ENCODE measurements at regions not wholly inside any gene's neighbourhood (a gene's known extent, or its start where the extent isn't known, plus 50 kb on each side); places are given as distances from the start of the nearest gene placed in this dataset.
A peak's percentile ranks its signal among the peaks of the same experiment; 100 is the strongest.
"Not testable (repeated sequence)": the region's sequence is repeated elsewhere in the genome, so short reads cannot be mapped to it uniquely, and the experiment has no call there.

DNA sequence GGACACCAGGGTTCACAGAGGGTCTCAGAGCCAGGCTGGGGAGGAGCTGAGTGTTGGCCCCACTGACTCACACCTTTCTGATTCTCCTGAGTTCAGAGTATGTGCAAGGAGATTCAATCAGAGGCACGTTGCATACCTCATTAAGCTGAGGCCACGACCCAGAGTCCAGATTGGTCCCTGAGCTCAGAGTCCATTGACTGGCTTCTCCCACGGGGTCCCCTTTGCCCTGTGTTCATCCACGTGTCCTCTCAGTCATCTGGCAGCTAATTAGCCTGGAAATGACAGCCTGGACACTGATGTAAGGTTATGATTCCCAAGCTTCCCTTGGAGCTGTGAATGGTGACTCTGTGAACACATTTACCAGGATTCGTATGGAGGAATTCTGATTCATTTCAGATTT lies 267.2 kb downstream of the SH3BP4 start:
- DNase-seq: no peak

- no peak for DNase-seq
Observed at GRCh38 chr2:235220331-235220730, 268.5 kb downstream of the SH3BP4 start.

- DNase-seq: no peak
Observed at GRCh38 chr2:235223011-235223410, 270.8 kb upstream of the AGAP1 start.

DNA sequence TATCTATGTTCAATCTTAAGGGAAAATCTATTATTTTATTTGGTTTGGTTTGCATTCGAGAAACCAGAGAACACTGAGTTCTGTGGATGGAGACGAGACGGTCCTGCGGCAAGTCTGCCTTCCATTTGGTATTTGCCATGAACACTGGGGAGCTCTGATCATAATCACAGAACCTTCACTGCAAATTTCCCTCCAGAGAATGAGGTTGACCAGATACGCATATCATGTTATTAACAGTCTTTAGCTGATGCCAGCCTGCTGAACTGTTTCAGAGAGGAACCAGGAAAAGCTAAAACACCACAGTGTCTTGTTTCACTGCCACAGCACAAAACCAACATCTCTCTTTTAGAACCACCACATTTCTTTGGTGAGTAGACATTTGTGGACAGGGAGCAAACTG lies 269.4 kb upstream of the AGAP1 start:
- DNase-seq: no peak

- no peak for DNase-seq
Observed at GRCh38 chr2:235225261-235225660, 268.6 kb upstream of the AGAP1 start.

DNA sequence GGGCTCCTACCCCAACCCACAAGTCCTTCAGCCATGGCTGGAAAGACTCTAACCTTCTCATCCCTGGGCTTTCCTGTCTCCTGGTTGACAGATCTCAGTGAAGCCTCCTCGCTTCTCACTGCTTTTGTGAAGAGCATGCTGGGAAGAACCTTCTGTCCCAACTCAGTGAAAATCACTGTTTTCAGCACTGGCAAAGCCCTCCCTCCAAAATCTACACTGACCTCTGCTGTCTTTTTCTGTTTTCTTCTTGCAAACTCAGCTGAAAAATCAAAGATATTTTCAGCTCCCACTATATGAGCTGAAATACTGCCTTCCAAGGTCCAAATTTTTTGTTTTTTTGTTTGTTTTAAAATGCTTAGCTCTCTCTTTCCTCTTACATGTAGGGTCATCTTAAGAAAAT lies 266.3 kb upstream of the AGAP1 start:
- no peak for DNase-seq

- DNase-seq: not testable (repeated sequence)
Observed at GRCh38 chr2:235228422-235228821, 265.4 kb upstream of the AGAP1 start.

DNA sequence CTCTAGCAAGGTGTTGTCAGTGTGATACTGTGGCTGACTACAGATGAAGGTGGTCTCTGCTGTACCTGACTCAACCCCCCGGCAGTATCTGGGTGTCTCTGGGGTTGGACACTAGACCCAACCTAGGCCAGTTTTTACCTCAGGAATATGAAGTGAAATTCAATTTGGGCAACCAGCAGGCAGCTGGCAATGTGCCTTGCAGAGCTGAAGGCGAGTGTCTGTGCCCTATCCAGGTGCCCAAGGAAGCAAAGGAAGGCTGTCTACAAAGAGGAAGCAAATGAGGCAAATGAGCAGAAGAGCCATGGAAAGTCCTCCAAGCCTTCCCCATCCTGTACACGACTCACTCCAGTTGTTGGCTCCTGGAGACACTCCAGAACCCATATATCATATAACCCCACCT lies 264.6 kb upstream of the AGAP1 start:
- DNase-seq: no peak

DNA sequence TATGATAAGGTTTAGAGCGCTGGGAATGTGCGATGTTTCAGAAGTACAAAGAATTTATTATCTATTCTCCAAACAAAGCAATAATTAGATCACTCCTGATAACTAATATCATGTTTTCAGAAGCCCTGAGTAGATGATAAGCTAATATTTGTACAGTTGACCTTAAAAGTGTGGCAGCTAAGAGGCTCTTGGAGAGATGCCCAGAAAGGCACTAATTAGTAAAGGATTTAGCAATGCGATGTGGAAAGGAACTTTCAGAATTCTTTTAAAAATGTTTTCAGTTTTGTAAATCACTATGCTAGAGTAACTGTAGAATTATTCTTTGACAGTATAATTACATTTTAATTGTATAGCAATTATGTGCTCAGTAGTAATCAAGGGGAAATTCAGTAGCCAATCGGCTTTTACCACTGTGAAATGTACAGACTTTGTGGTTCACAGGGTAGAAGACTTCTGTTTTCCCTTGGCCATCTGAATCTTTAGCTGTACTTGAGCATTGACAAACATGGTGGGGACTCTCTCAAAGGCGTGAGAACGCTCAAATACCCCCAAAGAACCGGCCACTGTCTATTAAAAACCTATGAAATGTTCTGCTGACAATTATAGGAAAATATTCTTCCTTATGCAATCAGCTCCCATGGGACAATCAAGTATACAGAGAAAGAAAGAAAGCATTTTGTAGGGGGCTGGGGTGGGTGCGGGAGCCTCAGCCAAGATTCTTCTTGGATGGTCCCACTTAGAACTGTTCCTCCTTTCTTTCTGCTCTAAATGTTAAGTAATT lies 262.8 kb upstream of the AGAP1 start:
- DNase-seq: peak; percentile 82 to 86

DNA sequence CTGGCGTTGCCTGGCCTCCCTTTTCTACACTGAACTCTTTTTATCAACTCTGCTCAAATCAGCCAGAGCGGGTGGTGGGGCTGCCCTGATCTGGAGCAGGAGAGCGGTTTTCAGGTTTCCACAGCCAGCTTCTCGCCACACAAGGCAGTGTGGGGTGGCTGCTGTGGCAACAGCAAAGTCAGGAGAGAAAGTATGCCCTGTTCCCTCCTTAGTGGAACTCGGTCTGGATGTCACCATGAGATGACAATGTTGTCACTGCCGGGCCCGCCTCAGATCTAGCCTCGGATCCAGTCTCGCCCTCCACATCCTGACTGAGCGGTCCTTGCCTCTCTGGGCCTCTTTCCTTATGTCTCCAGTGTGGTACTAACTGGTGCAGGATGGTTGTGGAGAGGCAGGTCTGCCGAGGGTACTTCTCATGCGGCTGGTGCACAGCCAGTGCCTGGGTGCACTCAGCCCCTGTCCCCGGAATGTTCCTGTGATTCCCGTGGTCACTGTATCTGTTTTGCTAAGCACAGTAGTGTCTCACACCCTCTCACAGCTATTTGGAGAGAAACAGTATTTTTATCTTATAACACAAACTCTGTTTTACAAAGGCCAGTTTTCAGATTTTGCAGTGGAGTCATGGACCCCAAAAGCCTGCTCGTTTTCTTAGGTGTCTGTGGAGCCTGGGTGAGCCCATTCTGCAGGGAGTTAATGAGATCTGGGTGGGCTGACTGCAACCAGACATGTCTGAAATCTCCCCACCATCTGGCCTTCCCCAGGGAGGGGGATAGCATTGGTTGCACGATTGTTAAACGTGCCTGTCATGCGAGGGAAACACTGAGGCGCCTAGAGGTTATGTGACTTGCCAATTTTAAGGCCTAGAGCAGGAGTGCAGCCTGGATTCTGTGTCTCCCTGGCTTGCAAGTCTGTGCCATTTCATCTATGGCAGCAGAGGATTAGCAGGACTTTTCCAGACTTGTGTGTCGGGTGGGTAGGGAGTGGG lies 261.1 kb upstream of the AGAP1 start:
- DNase-seq: no peak

GRCh38 chr2:235234736-235235135 lies 259.1 kb upstream of the AGAP1 start:
- no peak for DNase-seq

DNA sequence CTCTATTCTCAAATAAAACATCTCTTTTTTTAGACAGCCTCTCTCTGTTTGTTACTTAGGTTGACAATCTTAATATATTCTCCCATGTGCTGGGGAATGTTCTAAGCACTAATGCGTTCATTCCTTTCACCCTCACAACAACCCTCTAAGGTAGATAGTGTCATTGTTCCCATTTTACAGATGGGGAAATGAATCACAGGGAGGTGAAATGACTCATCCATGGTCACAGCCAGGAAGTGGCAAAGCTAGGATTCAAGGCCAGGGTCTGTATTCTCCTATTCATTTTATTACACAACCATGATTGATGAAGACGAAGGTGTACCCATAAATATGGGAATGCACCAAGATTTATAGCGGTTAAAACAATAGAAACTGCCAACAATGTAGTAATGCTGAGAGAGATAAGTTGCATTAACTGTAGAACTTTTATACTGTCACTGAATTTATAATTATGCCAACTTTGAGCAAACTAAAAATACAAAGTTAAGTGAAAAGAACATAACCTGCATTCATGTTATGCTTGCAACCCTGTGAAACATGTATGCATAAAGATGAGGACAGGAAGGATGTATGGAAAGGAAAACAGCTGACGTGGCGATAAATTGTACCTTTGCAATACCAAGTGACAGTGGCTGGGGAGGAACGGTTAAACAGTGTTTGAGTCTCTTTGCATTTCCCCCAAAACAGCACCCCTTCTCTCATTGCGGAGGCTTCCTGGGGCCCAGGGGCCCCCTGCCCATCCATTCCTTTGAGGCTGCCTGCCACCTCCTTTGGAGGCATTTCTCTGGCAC lies 257.7 kb upstream of the AGAP1 start:
- no peak for DNase-seq

DNA sequence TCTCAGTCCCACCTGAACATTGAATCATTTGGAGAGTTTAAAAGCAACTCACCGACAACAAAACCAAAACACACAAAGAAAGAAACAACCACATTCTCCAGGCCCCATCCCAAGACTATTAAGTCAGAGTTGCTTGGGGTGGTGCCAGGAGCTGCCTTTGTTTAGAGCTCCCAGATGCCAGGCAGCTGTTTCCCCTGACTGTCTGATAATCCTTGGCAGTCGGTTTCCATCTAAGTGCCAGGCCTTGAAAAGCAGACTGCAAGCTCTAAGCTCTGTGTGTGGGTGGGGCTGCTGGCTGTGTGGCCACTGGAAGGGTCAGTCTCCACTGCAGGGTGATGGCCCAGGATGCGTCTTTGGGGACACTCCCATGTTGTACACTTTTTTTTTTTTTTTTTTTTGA lies 255.3 kb upstream of the AGAP1 start:
- peak; percentile 84 to 90 for DNase-seq

DNA sequence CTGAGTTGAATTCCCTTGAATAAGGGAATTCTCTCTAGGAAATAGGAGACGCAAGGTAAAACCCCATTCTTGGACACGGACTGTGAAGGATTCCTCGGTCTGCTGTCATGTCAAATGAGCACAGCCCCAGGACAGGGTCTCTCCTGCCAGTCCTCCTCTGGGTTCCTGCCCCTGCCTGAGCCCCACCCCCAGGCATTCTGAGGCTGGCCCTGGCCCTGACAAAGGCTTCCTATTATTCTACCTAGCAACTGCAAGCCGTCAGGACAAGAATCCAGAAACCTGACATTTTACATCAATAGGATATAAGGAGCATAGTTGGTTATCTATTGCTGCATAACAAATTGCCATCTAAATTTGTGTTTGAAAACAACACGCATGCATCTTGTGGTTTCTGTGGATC lies 253.3 kb upstream of the AGAP1 start:
- no peak for DNase-seq

- no peak for DNase-seq
Observed at GRCh38 chr2:235244255-235245220, 249.3 kb upstream of the AGAP1 start.

- DNase-seq: no peak
Observed at GRCh38 chr2:235247001-235247400, 246.8 kb upstream of the AGAP1 start.

GRCh38 chr2:235255693-235256092 lies 238.2 kb upstream of the AGAP1 start:
- no peak for DNase-seq

- DNase-seq: no peak
Observed at GRCh38 chr2:235257590-235257989, 236.3 kb upstream of the AGAP1 start.

- DNase-seq: no peak
Observed at GRCh38 chr2:235262750-235263149, 231.1 kb upstream of the AGAP1 start.

GRCh38 chr2:235263205-235264120 lies 230.4 kb upstream of the AGAP1 start:
- DNase-seq: peak; percentile 58 to 61
